ENCODE measurements at regions not wholly inside any gene's neighbourhood (a gene's known extent, or its start where the extent isn't known, plus 50 kb on each side); places are given as distances from the start of the nearest gene placed in this dataset.

- DNase-seq: no peak
Measured at GRCh38 chr4:136194962-136195361, 1337.3 kb downstream of the PCDH18 start.

- no peak for DNase-seq
Measured at GRCh38 chr4:136186650-136187049, 1345.6 kb downstream of the PCDH18 start.

GRCh38 chr4:136183513-136183912, 1348.8 kb downstream of the PCDH18 start:
- no peak for DNase-seq

- no peak for DNase-seq
Measured at GRCh38 chr4:136156947-136157346, 1375.3 kb downstream of the PCDH18 start.

- no peak for DNase-seq
Measured at GRCh38 chr4:136150046-136150445, 1382.2 kb downstream of the PCDH18 start.

- no peak for DNase-seq
Measured at GRCh38 chr4:136136601-136137000, 1395.7 kb downstream of the PCDH18 start.

GRCh38 chr4:136124251-136124745, 1408.0 kb downstream of the PCDH18 start:
- no peak for DNase-seq

GRCh38 chr4:136121426-136121825, 1410.9 kb downstream of the PCDH18 start:
- DNase-seq: no peak

- no peak for DNase-seq
Measured at GRCh38 chr4:136113921-136114320, 1418.4 kb downstream of the PCDH18 start.

GRCh38 chr4:136112116-136112515, 1420.2 kb downstream of the PCDH18 start:
- DNase-seq: no peak

- DNase-seq: no peak
Measured at GRCh38 chr4:136106753-136107152, 1425.5 kb downstream of the PCDH18 start.

- DNase-seq: no peak
Measured at GRCh38 chr4:136103616-136104015, 1428.7 kb downstream of the PCDH18 start.

GRCh38 chr4:136097676-136098075, 1434.6 kb downstream of the PCDH18 start:
- no peak for DNase-seq

GRCh38 chr4:136088211-136088867, 1444.0 kb downstream of the PCDH18 start:
- DNase-seq: no peak

- peak; percentile 59 for DNase-seq
Measured at GRCh38 chr4:136078976-136079375, 1453.3 kb downstream of the PCDH18 start.

GRCh38 chr4:136056748-136057147, 1475.5 kb downstream of the PCDH18 start:
- peak; percentile 87 for DNase-seq

- DNase-seq: no peak
Measured at GRCh38 chr4:136055360-136055759, 1476.9 kb downstream of the PCDH18 start.

GRCh38 chr4:136036744-136037143, 1495.5 kb downstream of the PCDH18 start:
- DNase-seq: peak; percentile 6

- no peak for DNase-seq
Measured at GRCh38 chr4:136032391-136032790, 1499.9 kb downstream of the PCDH18 start.

- no peak for DNase-seq
Measured at GRCh38 chr4:136025540-136025939, 1506.8 kb downstream of the PCDH18 start.

GRCh38 chr4:136017556-136017955, 1514.7 kb downstream of the PCDH18 start:
- no peak for DNase-seq

GRCh38 chr4:136012220-136012619, 1520.1 kb downstream of the PCDH18 start:
- DNase-seq: no peak

GRCh38 chr4:136009258-136009832, 1522.9 kb downstream of the PCDH18 start:
- DNase-seq: no peak

- DNase-seq: no peak
Measured at GRCh38 chr4:136007991-136008390, 1524.3 kb downstream of the PCDH18 start.

GRCh38 chr4:136002316-136002715, 1530.0 kb downstream of the PCDH18 start:
- DNase-seq: no peak

Measured in GF-D8 (cell line).